ENCODE measurements at regions not wholly inside any gene's neighbourhood (a gene's known extent, or its start where the extent isn't known, plus 50 kb on each side); places are given as distances from the start of the nearest gene placed in this dataset.

GRCh38 chr2:54371460-54372065 is 84.6 kb upstream of the SPTBN1 start:
- no peak; the same call in 1 of the 3 replicates for ATAC-seq
- no peak for FAIRE-seq
- Histone ChIP-seq H3K4me3 (replicated peaks in 1 of 3; ENCODE audit: insufficient read depth in 1 of 3, low read depth in 2 of 3, low read length in 3 of 3) (no peak overlapping the region), H3K9ac (ENCODE audit: insufficient read depth, low read depth, low read length) (no peak overlapping the region), H3K4me2 (ENCODE audit: low read depth, low read length) (peak overlapping the region; percentile 49; the same call in 1 of the 2 replicates), H4K20me1 (ENCODE audit: insufficient read depth, low read length) (no peaks in the 10 kb centered on the region), H2AFZ (ENCODE audit: low read length) (no peak overlapping the region), H3K9me3 (ENCODE audit: low read length) (peaks cover 17% of the 10 kb centered on the region), H3K27me3 (ENCODE audit: control insufficient read depth in 1 of 2, insufficient read depth in 2 of 2, low read length in 2 of 2) (peaks cover 1 to 43% of the 10 kb centered on the region in 2 experiments; a peak in 2 of 5 replicates), H3K4me1 (ENCODE audit: insufficient read depth, low read length) (peaks cover 23% of the 10 kb centered on the region), H3K27ac (ENCODE audit: extremely low read length, insufficient read depth, low read length) (no peak overlapping the region), H3K36me3 (replicated peaks in 1 of 2; ENCODE audit: control insufficient read depth in 1 of 2, insufficient read depth in 2 of 2, low read length in 2 of 2) (no peaks in the 10 kb centered on the region), H3K79me2 (ENCODE audit: insufficient read depth, low read length) (no peaks in the 10 kb centered on the region)
- ChIA-PET POLR2A (no interaction called here), CTCF (ENCODE audit: low intra/inter-chr PET ratio, low total read pairs) (no interaction called here)
- BruUV-seq (replicated peaks) = no TSS peak
- 56% methylated on average over 7 of the region's 7 CpGs for WGBS (ENCODE audit: low lambda C conversion rate)
- TF ChIP-seq, protein P1, sequence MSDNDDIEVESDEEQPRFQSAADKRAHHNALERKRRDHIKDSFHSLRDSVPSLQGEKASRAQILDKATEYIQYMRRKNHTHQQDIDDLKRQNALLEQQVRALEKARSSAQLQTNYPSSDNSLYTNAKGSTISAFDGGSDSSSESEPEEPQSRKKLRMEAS (IDR thresholded peaks at IDR 0.05) = no peak
- TF ChIP-seq ZNF83 (CRISPR knock-in tag; IDR thresholded peaks at IDR 0.05; ENCODE audit: borderline replicate concordance) = no peak
- TF ChIP-seq, protein P2, sequence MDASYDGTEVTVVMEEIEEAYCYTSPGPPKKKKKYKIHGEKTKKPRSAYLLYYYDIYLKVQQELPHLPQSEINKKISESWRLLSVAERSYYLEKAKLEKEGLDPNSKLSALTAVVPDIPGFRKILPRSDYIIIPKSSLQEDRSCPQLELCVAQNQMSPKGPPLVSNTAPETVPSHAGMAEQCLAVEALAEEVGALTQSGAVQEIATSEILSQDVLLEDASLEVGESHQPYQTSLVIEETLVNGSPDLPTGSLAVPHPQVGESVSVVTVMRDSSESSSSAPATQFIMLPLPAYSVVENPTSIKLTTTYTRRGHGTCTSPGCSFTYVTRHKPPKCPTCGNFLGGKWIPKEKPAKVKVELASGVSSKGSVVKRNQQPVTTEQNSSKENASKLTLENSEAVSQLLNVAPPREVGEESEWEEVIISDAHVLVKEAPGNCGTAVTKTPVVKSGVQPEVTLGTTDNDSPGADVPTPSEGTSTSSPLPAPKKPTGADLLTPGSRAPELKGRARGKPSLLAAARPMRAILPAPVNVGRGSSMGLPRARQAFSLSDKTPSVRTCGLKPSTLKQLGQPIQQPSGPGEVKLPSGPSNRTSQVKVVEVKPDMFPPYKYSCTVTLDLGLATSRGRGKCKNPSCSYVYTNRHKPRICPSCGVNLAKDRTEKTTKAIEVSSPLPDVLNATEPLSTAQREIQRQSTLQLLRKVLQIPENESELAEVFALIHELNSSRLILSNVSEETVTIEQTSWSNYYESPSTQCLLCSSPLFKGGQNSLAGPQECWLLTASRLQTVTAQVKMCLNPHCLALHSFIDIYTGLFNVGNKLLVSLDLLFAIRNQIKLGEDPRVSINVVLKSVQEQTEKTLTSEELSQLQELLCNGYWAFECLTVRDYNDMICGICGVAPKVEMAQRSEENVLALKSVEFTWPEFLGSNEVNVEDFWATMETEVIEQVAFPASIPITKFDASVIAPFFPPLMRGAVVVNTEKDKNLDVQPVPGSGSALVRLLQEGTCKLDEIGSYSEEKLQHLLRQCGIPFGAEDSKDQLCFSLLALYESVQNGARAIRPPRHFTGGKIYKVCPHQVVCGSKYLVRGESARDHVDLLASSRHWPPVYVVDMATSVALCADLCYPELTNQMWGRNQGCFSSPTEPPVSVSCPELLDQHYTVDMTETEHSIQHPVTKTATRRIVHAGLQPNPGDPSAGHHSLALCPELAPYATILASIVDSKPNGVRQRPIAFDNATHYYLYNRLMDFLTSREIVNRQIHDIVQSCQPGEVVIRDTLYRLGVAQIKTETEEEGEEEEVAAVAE (CRISPR knock-in tag; IDR thresholded peaks at IDR 0.05; ENCODE audit: borderline replicate concordance) = no peak
- no peak for TF ChIP-seq MEIS2 (CRISPR knock-in tag; IDR thresholded peaks at IDR 0.05)
- TF ChIP-seq ZNF589 (CRISPR knock-in tag; conservative IDR thresholded peaks at IDR 0.05) = no peak
- TF ChIP-seq PHF5A (CRISPR knock-in tag; IDR thresholded peaks at IDR 0.05; ENCODE audit: low read depth, unreplicated experiment) = no peak
- no peak for TF ChIP-seq PRDM15 (CRISPR knock-in tag; IDR thresholded peaks at IDR 0.05)
- no peak for TF ChIP-seq FIP1L1 (IDR thresholded peaks at IDR 0.05; ENCODE audit: borderline replicate concordance, insufficient read depth, low read depth, low read length)
- no peak for TF ChIP-seq RXRA (CRISPR knock-in tag; IDR thresholded peaks at IDR 0.05)
- TF ChIP-seq PLRG1 (conservative IDR thresholded peaks at IDR 0.05) = no peak
- intact Hi-C loops (cut with micrococcal nuclease; ENCODE audit: unreplicated experiment) (no loop called here), in situ Hi-C loops (cut with HindIII; ENCODE audit: extremely low pct_ligation_motif_present, low pct_unique_long_range_greater_than_20kb) (no loop called here)
- no peak for DNase-seq (ENCODE audit: low spot score)

Data from HepG2 (cell line).